D721Med (cell line): ENCODE measurements at regions not wholly inside any gene's neighbourhood (a gene's known extent, or its start where the extent isn't known, plus 50 kb on each side); places are given as distances from the start of the nearest gene placed in this dataset.

ENCODE experiments used
- DNase-seq: peaks from one replicate; pipeline ENCODE4 v3.0.0; 2011; ENCODE audit warnings: low spot score; ENCODE audit not compliant: insufficient read length
- FAIRE-seq: peaks from 2 replicates; lab custom pipeline; 2011; peaks lifted over from hg19 to GRCh38; lab: Jason Lieb, UNC
- TF ChIP-seq, protein P1 (sequence below): IDR thresholded peaks from 2 replicates; pipeline ENCODE4 v1.5.1; 2012; ENCODE audit warnings: mild to moderate bottlenecking, control low read depth; ENCODE audit not compliant: insufficient read depth; ENCODE audit errors: missing control alignments

DNA sequence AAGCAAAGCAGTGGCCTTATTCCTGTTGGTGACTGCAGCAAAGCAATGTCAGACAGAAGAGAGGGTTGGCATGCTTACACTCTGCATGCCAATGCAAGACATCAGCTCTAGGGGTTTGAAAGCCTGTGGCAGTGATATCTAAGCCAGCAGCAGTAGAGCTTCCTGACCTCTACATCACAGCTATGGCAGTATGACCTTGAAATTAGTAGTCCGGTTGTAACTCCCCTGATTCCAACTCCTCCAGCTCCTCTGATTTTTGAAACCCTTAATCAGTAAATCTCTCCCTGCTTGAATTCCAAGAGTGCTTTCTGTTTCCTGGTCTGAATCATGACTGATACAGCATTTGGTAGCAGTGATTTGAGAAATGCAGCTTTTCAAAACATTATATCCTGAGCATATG, 60.0 kb upstream of the LRP1B start:
- TF ChIP-seq, protein P1, sequence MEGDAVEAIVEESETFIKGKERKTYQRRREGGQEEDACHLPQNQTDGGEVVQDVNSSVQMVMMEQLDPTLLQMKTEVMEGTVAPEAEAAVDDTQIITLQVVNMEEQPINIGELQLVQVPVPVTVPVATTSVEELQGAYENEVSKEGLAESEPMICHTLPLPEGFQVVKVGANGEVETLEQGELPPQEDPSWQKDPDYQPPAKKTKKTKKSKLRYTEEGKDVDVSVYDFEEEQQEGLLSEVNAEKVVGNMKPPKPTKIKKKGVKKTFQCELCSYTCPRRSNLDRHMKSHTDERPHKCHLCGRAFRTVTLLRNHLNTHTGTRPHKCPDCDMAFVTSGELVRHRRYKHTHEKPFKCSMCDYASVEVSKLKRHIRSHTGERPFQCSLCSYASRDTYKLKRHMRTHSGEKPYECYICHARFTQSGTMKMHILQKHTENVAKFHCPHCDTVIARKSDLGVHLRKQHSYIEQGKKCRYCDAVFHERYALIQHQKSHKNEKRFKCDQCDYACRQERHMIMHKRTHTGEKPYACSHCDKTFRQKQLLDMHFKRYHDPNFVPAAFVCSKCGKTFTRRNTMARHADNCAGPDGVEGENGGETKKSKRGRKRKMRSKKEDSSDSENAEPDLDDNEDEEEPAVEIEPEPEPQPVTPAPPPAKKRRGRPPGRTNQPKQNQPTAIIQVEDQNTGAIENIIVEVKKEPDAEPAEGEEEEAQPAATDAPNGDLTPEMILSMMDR, result no peak
- FAIRE-seq (no peak), DNase-seq (no peak)

- TF ChIP-seq, protein P1, result no peak
- no peak for FAIRE-seq
Observed at GRCh38 chr2:142189501-142189900, 58.7 kb upstream of the LRP1B start.

GRCh38 chr2:142188562-142188961, 57.7 kb upstream of the LRP1B start:
- TF ChIP-seq, protein P1, result no peak
- DNase-seq, result no peak
- FAIRE-seq, result no peak

More at GRCh38 chr2:142189501-142189900, 58.7 kb upstream of the LRP1B start:
- DNase-seq, result no peak

DNA sequence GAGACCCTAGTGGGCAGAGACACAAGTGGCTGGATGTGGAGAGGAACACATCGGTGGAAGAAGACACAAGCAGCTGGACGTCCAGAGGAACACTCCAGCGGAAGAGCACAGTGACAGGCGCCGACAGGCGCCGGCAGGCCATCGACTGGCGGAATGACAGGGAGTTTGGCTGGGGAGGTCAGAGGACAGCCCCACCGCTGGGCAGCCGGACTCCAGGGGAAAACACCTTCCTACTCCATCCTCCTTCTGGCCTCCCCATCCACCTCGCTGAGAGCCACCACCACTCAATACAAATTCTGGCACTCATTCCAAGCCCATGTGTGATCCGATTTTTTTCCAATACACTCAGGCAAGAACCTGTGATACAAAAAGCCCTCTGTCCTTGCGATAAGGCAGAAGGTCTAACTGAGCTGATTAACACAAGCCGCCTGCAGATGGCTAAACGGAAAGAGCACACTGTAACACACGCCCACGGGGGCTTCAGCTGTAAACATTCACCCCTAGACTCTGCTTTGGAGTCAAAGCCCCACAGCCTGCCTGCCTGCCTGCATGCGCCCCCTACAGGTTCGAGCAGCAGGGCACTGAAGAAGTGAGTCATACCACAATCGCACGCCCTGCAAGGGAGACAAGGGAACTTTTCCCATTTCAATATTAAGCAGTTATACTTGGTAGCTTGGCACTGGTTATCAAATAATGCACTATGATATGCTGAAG, 50.2 kb upstream of the LRP1B start:
- FAIRE-seq (peak; percentile 41), DNase-seq (no peak)
- TF ChIP-seq, protein P1, result peak; percentile 32
